A549 (cell line): ENCODE measurements at regions not wholly inside any gene's neighbourhood (a gene's known extent, or its start where the extent isn't known, plus 50 kb on each side); places are given as distances from the start of the nearest gene placed in this dataset.

Experiments used
- ATAC-seq, 2 experiments: fragments of 200-7000 bp in 1 of 2; fragments of >200 bp in 1 of 2; cut with Nextera tagmentation in 1 of 2; cut with Tn5 transposase in 1 of 2; 3 replicates each; pipeline versions ENCODE4 v1.8.0 to v1.9.1; 2018 to 2020; ENCODE audit warnings: mild to moderate bottlenecking in 1 of 2, moderate library complexity in 1 of 2
- CTCF ChIA-PET: fragments of 300-600 bp; sonication (Branson Sonifier 250); formaldehyde crosslinking; extraction: SDS; loops from one replicate; lab custom pipeline; 2021; ENCODE audit warnings: antibody characterized with exemption, inconsistent platforms; lab: Yijun Ruan, JAX
- POLR2A ChIA-PET: fragments of 350-600 bp; formaldehyde crosslinking; extraction: SDS; loops from one replicate; lab custom pipeline; 2021; ENCODE audit warnings: antibody characterized with exemption, inconsistent platforms; lab: Yijun Ruan, JAX
- DNase-seq, 2 experiments: peaks; one replicate each; pipeline versions ENCODE4 v3.0.0 to v3.0.0-alpha.2; 2011 to 2016; ENCODE audit warnings: low read depth in 1 of 2, low spot score in 1 of 2
- FAIRE-seq: peaks from 2 replicates; lab custom pipeline; 2011; peaks lifted over from hg19 to GRCh38; lab: Jason Lieb, UNC
- H3K27ac ChIP-seq, 2 experiments: fragments of >200 bp; sonication (Bioruptor Twin); formaldehyde crosslinking; 3 replicates each; pipeline ENCODE4 v1.5.1; 2016 to 2017
- H3K4me1 ChIP-seq: fragments of >200 bp; sonication (Bioruptor Twin); formaldehyde crosslinking; 3 replicates; pipeline ENCODE4 v1.6.1; 2016
- H3K4me2 ChIP-seq: fragments of >200 bp; sonication (Bioruptor Twin); formaldehyde crosslinking; 3 replicates; pipeline ENCODE4 v1.6.1; 2016
- H3K4me3 ChIP-seq: fragments of >200 bp; sonication (Bioruptor Twin); formaldehyde crosslinking; 3 replicates; pipeline ENCODE4 v1.5.1; 2016
- H3K9me3 ChIP-seq: fragments of >200 bp; sonication (Bioruptor Twin); formaldehyde crosslinking; 3 replicates; pipeline ENCODE4 v1.6.1; 2016
- ATOH8 ChIP-seq: fragments of 250-450 bp; sonication (Bioruptor Pico); IDR thresholded peaks from 2 replicates; pipeline ENCODE4 v1.5.0; 2020; ENCODE audit warnings: low read depth, mild to moderate bottlenecking, moderate library complexity
- BHLHE40 ChIP-seq: IDR thresholded peaks from 2 replicates; pipeline ENCODE4 v1.6.1; 2012; ENCODE audit warnings: low read depth, low read length, inconsistent platforms
- CBX2 ChIP-seq: fragments of 200-600 bp; sonication (generic); IDR thresholded peaks from 2 replicates; pipeline ENCODE4 v1.6.1; 2016; ENCODE audit warnings: low read depth, mild to moderate bottlenecking, borderline replicate concordance
- CBX8 ChIP-seq: fragments of 200-600 bp; sonication (generic); IDR thresholded peaks from 2 replicates; pipeline ENCODE4 v1.6.1; 2016
- CHD4 ChIP-seq: fragments of 200-600 bp; sonication (generic); IDR thresholded peaks from 2 replicates; pipeline ENCODE4 v1.6.1; 2016; ENCODE audit warnings: antibody characterized with exemption, mild to moderate bottlenecking, borderline replicate concordance
- E2F6 ChIP-seq: IDR thresholded peaks from 2 replicates; pipeline ENCODE4 v1.6.1; 2012; ENCODE audit warnings: low read depth, borderline replicate concordance
- EHF ChIP-seq: fragments of 250-450 bp; sonication (Bioruptor Pico); IDR thresholded peaks from 2 replicates; pipeline ENCODE4 v1.5.0; 2020; ENCODE audit warnings: mild to moderate bottlenecking
- ELK1 ChIP-seq: fragments of 150-350 bp; IDR thresholded peaks from 2 replicates; pipeline ENCODE4 v1.6.1; 2014; ENCODE audit warnings: low read depth, mild to moderate bottlenecking, low read length
- EP300 ChIP-seq, 2 experiments: fragments of >200 bp; sonication (Bioruptor Twin); formaldehyde crosslinking; IDR thresholded peaks; 2 replicates in 1 of 2; 3 replicates in 1 of 2; pipeline ENCODE4 v1.6.1; 2016 to 2017
- ESRRA ChIP-seq: fragments of 150-350 bp; IDR thresholded peaks from 2 replicates; pipeline ENCODE4 v1.6.1; 2014; ENCODE audit warnings: mild to moderate bottlenecking, low read length, borderline replicate concordance
- FOXS1 ChIP-seq: fragments of 250-450 bp; sonication (Bioruptor Pico); IDR thresholded peaks from 2 replicates; pipeline ENCODE4 v1.5.0; 2020; ENCODE audit warnings: mild to moderate bottlenecking, moderate library complexity
- HES2 ChIP-seq: fragments of >200 bp; sonication (Bioruptor Twin); formaldehyde crosslinking; IDR thresholded peaks from 2 replicates; pipeline ENCODE4 v1.6.1; 2016
- MAFK ChIP-seq: fragments of 450-650 bp; IDR thresholded peaks from 2 replicates; pipeline ENCODE4 v1.6.1; 2014; ENCODE audit not compliant: partially characterized antibody
- MAZ ChIP-seq: fragments of 150-350 bp; IDR thresholded peaks from 2 replicates; pipeline ENCODE4 v1.6.1; 2014; ENCODE audit warnings: antibody characterized with exemption, low read depth, low read length, borderline replicate concordance
- MYC ChIP-seq: IDR thresholded peaks from 2 replicates; pipeline ENCODE4 v1.6.1; 2012; ENCODE audit warnings: mild to moderate bottlenecking, inconsistent platforms, low read length, improper control_type of control experiment, borderline replicate concordance
- NR3C1 ChIP-seq: fragments of >200 bp; sonication (Bioruptor Twin); formaldehyde crosslinking; IDR thresholded peaks from 3 replicates; pipeline ENCODE4 v1.6.1; 2017
- PHF8 ChIP-seq: fragments of 200-600 bp; sonication (generic); IDR thresholded peaks from 2 replicates; pipeline ENCODE4 v1.6.1; 2016; ENCODE audit warnings: low read depth, mild to moderate bottlenecking, antibody characterized with exemption, moderate library complexity, borderline replicate concordance
- POLR2A ChIP-seq: IDR thresholded peaks from 2 replicates; pipeline ENCODE4 v1.6.1; 2012; ENCODE audit warnings: mild to moderate bottlenecking, low read length
- RAD21 ChIP-seq, 2 experiments: fragments of >200 bp in 1 of 2; sonication (Bioruptor Twin) in 1 of 2; formaldehyde crosslinking in 1 of 2; IDR thresholded peaks in 1 of 2; conservative IDR thresholded peaks in 1 of 2; 2 replicates in 1 of 2; 3 replicates in 1 of 2; pipeline ENCODE4 v1.6.1; 2012 to 2018; ENCODE audit warnings: inconsistent platforms in 1 of 2
- RARB ChIP-seq: fragments of 250-450 bp; sonication (Bioruptor Pico); IDR thresholded peaks from 2 replicates; pipeline ENCODE4 v1.8.0; 2021; ENCODE audit warnings: mild to moderate bottlenecking, moderate library complexity
- REST ChIP-seq: fragments of 200-600 bp; sonication (generic); IDR thresholded peaks from 2 replicates; pipeline ENCODE4 v1.6.1; 2016; ENCODE audit warnings: antibody characterized with exemption, mild to moderate bottlenecking, moderate library complexity
- RNF2 ChIP-seq: fragments of 200-600 bp; sonication (generic); IDR thresholded peaks from 2 replicates; pipeline ENCODE4 v1.6.1; 2016; ENCODE audit warnings: low read depth, mild to moderate bottlenecking, antibody characterized with exemption, moderate library complexity, borderline replicate concordance
- SREBF2 ChIP-seq: fragments of 450-650 bp; IDR thresholded peaks from 2 replicates; pipeline ENCODE4 v1.6.1; 2014; ENCODE audit warnings: mild to moderate bottlenecking, moderate library complexity
- TP53 ChIP-seq: fragments of 250-450 bp; sonication (Bioruptor Pico); IDR thresholded peaks from 2 replicates; pipeline ENCODE4 v1.5.0; 2021; ENCODE audit warnings: mild to moderate bottlenecking, moderate library complexity
- ZC3H11A ChIP-seq: fragments of 450-650 bp; IDR thresholded peaks from 2 replicates; pipeline ENCODE4 v1.6.1; 2014; ENCODE audit warnings: antibody characterized with exemption, mild to moderate bottlenecking
- ZSCAN20 ChIP-seq: fragments of 250-450 bp; sonication (Bioruptor Pico); IDR thresholded peaks from 2 replicates; pipeline ENCODE4 v1.8.0; 2022; ENCODE audit warnings: mild to moderate bottlenecking, moderate library complexity
- WGBS: methylation state at CpG from one replicate; pipeline ENCODE4 v1.1.6; 2017; ENCODE audit errors: missing lambda C conversion rate; 5-methylcytosine and 5-hydroxymethylcytosine counted together
- TF ChIP-seq, protein P1 (sequence below): IDR thresholded peaks from 2 replicates; pipeline ENCODE4 v1.6.1; 2012
- TF ChIP-seq, protein P2 (sequence below): fragments of 250-450 bp; sonication (Bioruptor Pico); IDR thresholded peaks from 2 replicates; pipeline ENCODE4 v1.5.0; 2021; ENCODE audit warnings: mild to moderate bottlenecking, moderate library complexity, borderline replicate concordance

GRCh38 chr15:66634540-66634939 is 67.5 kb upstream of the SMAD6 start:
- ATAC-seq, result no peak; a peak in 1 of 6 replicates
- ChIA-PET CTCF (interaction anchor here (0.6 to 7.5 kb wide), 7 partner anchors 9 to 137 kb away, joined by 4 to 67 read pairs (median 5); no protein-coding TSS in a partner anchor), POLR2A (no interaction called here)
- no peak for FAIRE-seq
- Histone ChIP-seq H3K4me1 (no peaks in the 10 kb centered on the region), H3K4me3 (no peak overlapping the region), H3K4me2 (no peak overlapping the region), H3K9me3 (no peaks in the 10 kb centered on the region)
- 75% methylated on average over 5 of the region's 5 CpGs for WGBS
- no peak for DNase-seq
- no peak for TF ChIP-seq TP53 (CRISPR knock-in tag)
- TF ChIP-seq PHF8, result no peak
- no peak for TF ChIP-seq FOXS1 (CRISPR knock-in tag)
- no peak for TF ChIP-seq MAFK
- no peak for TF ChIP-seq NR3C1
- TF ChIP-seq, protein P1, sequence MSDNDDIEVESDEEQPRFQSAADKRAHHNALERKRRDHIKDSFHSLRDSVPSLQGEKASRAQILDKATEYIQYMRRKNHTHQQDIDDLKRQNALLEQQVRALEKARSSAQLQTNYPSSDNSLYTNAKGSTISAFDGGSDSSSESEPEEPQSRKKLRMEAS, result no peak
- TF ChIP-seq RNF2, result no peak
- no peak for TF ChIP-seq MYC
- no peak for TF ChIP-seq EHF (CRISPR knock-in tag)
- no peak for TF ChIP-seq ESRRA
- no peak for TF ChIP-seq E2F6
- no peak for TF ChIP-seq HES2
- no peak for TF ChIP-seq REST
- no peak for TF ChIP-seq CHD4
- TF ChIP-seq POLR2A, result no peak
- no peak for TF ChIP-seq EP300 (IDR thresholded peaks at IDR 0.05)
- no peak for TF ChIP-seq CBX2
- TF ChIP-seq RARB, result no peak
- TF ChIP-seq RAD21 (conservative IDR thresholded peaks at IDR 0.05 in 1 of 2, IDR thresholded peaks at IDR 0.05 in 1 of 2), result no peak
- TF ChIP-seq MAZ, result no peak
- TF ChIP-seq, all 56 proteins: peak for 0
- no peak overlapping the region for H3K27ac ChIP-seq

DNA sequence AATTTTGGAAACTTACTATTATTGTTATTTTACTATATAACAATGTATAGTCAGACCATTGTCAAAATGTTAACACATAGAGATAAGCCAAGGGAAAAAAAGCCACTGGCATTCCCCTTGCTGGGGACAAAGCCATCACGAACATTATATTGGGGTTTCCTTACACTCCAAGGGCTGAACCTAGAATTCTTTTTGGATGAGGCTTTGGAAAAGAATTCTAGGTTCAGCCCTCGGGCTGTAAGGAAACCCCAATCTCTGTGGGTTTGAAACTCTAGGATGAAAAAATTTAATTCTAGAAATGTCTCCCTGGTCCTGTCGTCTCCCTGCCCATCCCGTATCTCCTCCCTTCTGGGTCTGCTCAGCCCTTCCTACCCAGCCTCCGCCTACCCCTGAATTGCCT is 67.0 kb upstream of the SMAD6 start:
- DNase-seq (no peak), ATAC-seq (no peak), FAIRE-seq (no peak)
- Histone ChIP-seq H3K9me3 (no peaks in the 10 kb centered on the region), H3K4me2 (no peak overlapping the region), H3K4me1 (no peaks in the 10 kb centered on the region), H3K27ac (no peak overlapping the region), H3K4me3 (no peak overlapping the region)
- ChIA-PET CTCF (interaction anchor here (1.5 to 7.5 kb wide), 5 partner anchors 9 to 137 kb away, joined by 4 to 67 read pairs (median 5); no protein-coding TSS in a partner anchor), POLR2A (no interaction called here)
- WGBS, result 82% methylated on average over 5 of the region's 5 CpGs
- TF ChIP-seq ZC3H11A (no peak), RAD21 (conservative IDR thresholded peaks at IDR 0.05 in 1 of 2, IDR thresholded peaks at IDR 0.05 in 1 of 2) (no peak), SREBF2 (no peak), MAZ (no peak), ELK1 (no peak), ZSCAN20 (CRISPR knock-in tag) (no peak), CHD4 (no peak), CBX8 (no peak), HES2 (no peak), BHLHE40 (no peak), ATOH8 (CRISPR knock-in tag) (no peak), NR3C1 (no peak)
- TF ChIP-seq, protein P1, result no peak
- TF ChIP-seq, protein P2, sequence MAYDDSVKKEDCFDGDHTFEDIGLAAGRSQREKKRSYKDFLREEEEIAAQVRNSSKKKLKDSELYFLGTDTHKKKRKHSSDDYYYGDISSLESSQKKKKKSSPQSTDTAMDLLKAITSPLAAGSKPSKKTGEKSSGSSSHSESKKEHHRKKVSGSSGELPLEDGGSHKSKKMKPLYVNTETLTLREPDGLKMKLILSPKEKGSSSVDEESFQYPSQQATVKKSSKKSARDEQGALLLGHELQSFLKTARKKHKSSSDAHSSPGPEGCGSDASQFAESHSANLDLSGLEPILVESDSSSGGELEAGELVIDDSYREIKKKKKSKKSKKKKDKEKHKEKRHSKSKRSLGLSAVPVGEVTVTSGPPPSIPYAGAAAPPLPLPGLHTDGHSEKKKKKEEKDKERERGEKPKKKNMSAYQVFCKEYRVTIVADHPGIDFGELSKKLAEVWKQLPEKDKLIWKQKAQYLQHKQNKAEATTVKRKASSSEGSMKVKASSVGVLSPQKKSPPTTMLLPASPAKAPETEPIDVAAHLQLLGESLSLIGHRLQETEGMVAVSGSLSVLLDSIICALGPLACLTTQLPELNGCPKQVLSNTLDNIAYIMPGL, result no peak
